ENCODE measurements at regions not wholly inside any gene's neighbourhood (a gene's known extent, or its start where the extent isn't known, plus 50 kb on each side); places are given as distances from the start of the nearest gene placed in this dataset.

- DNase-seq = no peak
Measured at GRCh38 chr2:155115846-155116245, 417.4 kb downstream of the KCNJ3 start.

- no peak for DNase-seq
Measured at GRCh38 chr2:155111070-155111469, 412.6 kb downstream of the KCNJ3 start.

GRCh38 chr2:155109527-155109926 is 411.0 kb downstream of the KCNJ3 start:
- no peak for DNase-seq

GRCh38 chr2:155100261-155100660 is 401.8 kb downstream of the KCNJ3 start:
- no peak for DNase-seq

- DNase-seq = peak; percentile 20
Measured at GRCh38 chr2:155099784-155100183, 401.3 kb downstream of the KCNJ3 start.

GRCh38 chr2:155095613-155096012 is 397.1 kb downstream of the KCNJ3 start:
- no peak for DNase-seq

GRCh38 chr2:155080373-155080772 is 381.9 kb downstream of the KCNJ3 start:
- no peak for DNase-seq

- no peak for DNase-seq
Measured at GRCh38 chr2:155070489-155070888, 372.0 kb downstream of the KCNJ3 start.

GRCh38 chr2:155062922-155063258 is 364.4 kb downstream of the KCNJ3 start:
- DNase-seq = no peak

- DNase-seq = no peak
Measured at GRCh38 chr2:155062250-155062921, 363.9 kb downstream of the KCNJ3 start.

GRCh38 chr2:155060896-155061295 is 362.4 kb downstream of the KCNJ3 start:
- DNase-seq = no peak

GRCh38 chr2:155054712-155055111 is 356.2 kb downstream of the KCNJ3 start:
- no peak for DNase-seq

- DNase-seq = no peak
Measured at GRCh38 chr2:155043097-155043496, 344.6 kb downstream of the KCNJ3 start.

GRCh38 chr2:155035308-155035707 is 336.8 kb downstream of the KCNJ3 start:
- DNase-seq = no peak

GRCh38 chr2:155033652-155034051 is 335.2 kb downstream of the KCNJ3 start:
- no peak for DNase-seq

GRCh38 chr2:155030296-155030695 is 331.8 kb downstream of the KCNJ3 start:
- DNase-seq = peak; percentile 31

GRCh38 chr2:155026651-155027174 is 328.2 kb downstream of the KCNJ3 start:
- DNase-seq = no peak

GRCh38 chr2:155023674-155024073 is 325.2 kb downstream of the KCNJ3 start:
- DNase-seq = no peak

GRCh38 chr2:155022531-155022930 is 324.0 kb downstream of the KCNJ3 start:
- no peak for DNase-seq

GRCh38 chr2:155021618-155022017 is 323.1 kb downstream of the KCNJ3 start:
- no peak for DNase-seq

- DNase-seq = no peak
Measured at GRCh38 chr2:155020246-155020645, 321.8 kb downstream of the KCNJ3 start.

GRCh38 chr2:155010925-155011324 is 312.4 kb downstream of the KCNJ3 start:
- DNase-seq = no peak

- no peak for DNase-seq
Measured at GRCh38 chr2:154995361-154995760, 296.9 kb downstream of the KCNJ3 start.

GRCh38 chr2:154992826-154993225 is 294.3 kb downstream of the KCNJ3 start:
- DNase-seq = no peak

GRCh38 chr2:154978710-154979109 is 280.2 kb downstream of the KCNJ3 start:
- no peak for DNase-seq

All from NCI-H226 (cell line).